ENCODE measurements at regions not wholly inside any gene's neighbourhood (a gene's known extent, or its start where the extent isn't known, plus 50 kb on each side); places are given as distances from the start of the nearest gene placed in this dataset.

- no peak for TF ChIP-seq CTCF (conservative IDR thresholded peaks at IDR 0.05)
- 82 to 88% methylated on average over 3 of the region's 3 CpGs for WGBS, 2 experiments (ENCODE audit: insufficient coverage in 1 of 2, insufficient read length in 1 of 2)
- H3K4me1 ChIP-seq (ENCODE audit: control insufficient read depth, insufficient read depth, low read length): no peaks in the 10 kb centered on the region
- H3K4me3 ChIP-seq (ENCODE audit: low read length): no peak overlapping the region
- DNase-seq: no peak
- H3K27ac ChIP-seq (ENCODE audit: low read depth, low read length): no peak overlapping the region
- Mint-ChIP-seq H3K36me3 (ENCODE audit: low read depth) (no peaks in the 10 kb centered on the region), H3K27ac (no peak overlapping the region), H3K27me3 (ENCODE audit: insufficient read depth) (peaks cover 13% of the 10 kb centered on the region), H3K9me3 (peaks cover 41% of the 10 kb centered on the region), H3K4me1 (no peaks in the 10 kb centered on the region), H3K4me3 (no peak overlapping the region)
- H3K9ac ChIP-seq (ENCODE audit: extremely low read depth, low read length, poor library complexity, severe bottlenecking): no peak overlapping the region
- H3K36me3 ChIP-seq (ENCODE audit: control insufficient read depth, insufficient read depth, low read length): no peaks in the 10 kb centered on the region
- no peaks in the 10 kb centered on the region for H3K27me3 ChIP-seq (ENCODE audit: control insufficient read depth, insufficient read depth, low read length, poor library complexity, severe bottlenecking)
- no peaks in the 10 kb centered on the region for H3K9me3 ChIP-seq (ENCODE audit: control insufficient read depth, low read length)
Observed at GRCh38 chrX:20477219-20477618, 210.5 kb upstream of the RPS6KA3 start.

GRCh38 chrX:20472620-20473258 lies 206.0 kb upstream of the RPS6KA3 start:
- H3K4me3 ChIP-seq (ENCODE audit: low read length): no peak overlapping the region
- no peak for TF ChIP-seq CTCF (conservative IDR thresholded peaks at IDR 0.05)
- no peak overlapping the region for H3K27ac ChIP-seq (ENCODE audit: low read depth, low read length)
- H3K9me3 ChIP-seq (ENCODE audit: control insufficient read depth, low read length): no peaks in the 10 kb centered on the region
- no peaks in the 10 kb centered on the region for H3K36me3 ChIP-seq (ENCODE audit: control insufficient read depth, insufficient read depth, low read length)
- peaks cover 28% of the 10 kb centered on the region for H3K9me3 Mint-ChIP-seq
- H3K27me3 ChIP-seq (ENCODE audit: control insufficient read depth, insufficient read depth, low read length, poor library complexity, severe bottlenecking): no peaks in the 10 kb centered on the region
- H3K27ac Mint-ChIP-seq: no peak overlapping the region
- H3K4me3 Mint-ChIP-seq: no peak overlapping the region
- no peaks in the 10 kb centered on the region for H3K27me3 Mint-ChIP-seq (ENCODE audit: insufficient read depth)
- DNase-seq: no peak
- H3K9ac ChIP-seq (ENCODE audit: extremely low read depth, low read length, poor library complexity, severe bottlenecking): no peak overlapping the region
- H3K4me1 Mint-ChIP-seq: no peaks in the 10 kb centered on the region
- no peaks in the 10 kb centered on the region for H3K36me3 Mint-ChIP-seq (ENCODE audit: low read depth)
- no peaks in the 10 kb centered on the region for H3K4me1 ChIP-seq (ENCODE audit: control insufficient read depth, insufficient read depth, low read length)
- WGBS, 2 experiments (ENCODE audit: insufficient coverage in 1 of 2, insufficient read length in 1 of 2): 90 to 100% methylated on average over 1 to 4 of the region's 4 CpGs

GRCh38 chrX:20472148-20472547 lies 205.4 kb upstream of the RPS6KA3 start:
- no peaks in the 10 kb centered on the region for H3K27me3 ChIP-seq (ENCODE audit: control insufficient read depth, insufficient read depth, low read length, poor library complexity, severe bottlenecking)
- H3K27ac ChIP-seq (ENCODE audit: low read depth, low read length): no peak overlapping the region
- Mint-ChIP-seq H3K27ac (no peak overlapping the region), H3K4me3 (no peak overlapping the region), H3K4me1 (no peaks in the 10 kb centered on the region), H3K9me3 (peaks cover 28% of the 10 kb centered on the region), H3K36me3 (ENCODE audit: low read depth) (no peaks in the 10 kb centered on the region), H3K27me3 (ENCODE audit: insufficient read depth) (no peaks in the 10 kb centered on the region)
- H3K4me1 ChIP-seq (ENCODE audit: control insufficient read depth, insufficient read depth, low read length): no peaks in the 10 kb centered on the region
- no peaks in the 10 kb centered on the region for H3K36me3 ChIP-seq (ENCODE audit: control insufficient read depth, insufficient read depth, low read length)
- no peak overlapping the region for H3K9ac ChIP-seq (ENCODE audit: extremely low read depth, low read length, poor library complexity, severe bottlenecking)
- TF ChIP-seq CTCF (conservative IDR thresholded peaks at IDR 0.05): no peak
- H3K4me3 ChIP-seq (ENCODE audit: low read length): no peak overlapping the region
- WGBS, 2 experiments (ENCODE audit: insufficient coverage in 1 of 2, insufficient read length in 1 of 2): no CpG with 5 or more reads among the region's 1 CpG
- DNase-seq: no peak
- H3K9me3 ChIP-seq (ENCODE audit: control insufficient read depth, low read length): no peaks in the 10 kb centered on the region
